Lung (tissue), 11 donors: ENCODE measurements at regions not wholly inside any gene's neighbourhood (a gene's known extent, or its start where the extent isn't known, plus 50 kb on each side); places are given as distances from the start of the nearest gene placed in this dataset.

Experiments
- ATAC-seq: fragments of 200-7000 bp; cut with Tn5 transposase; one replicate; pipeline ENCODE4 v1.9.1; 2020; ENCODE audit warnings: moderate number of reproducible peaks; ENCODE audit not compliant: insufficient read depth, low FRiP score
- DNase-seq, 3 donors: peaks; one replicate each; pipeline ENCODE4 v3.0.0-alpha.2; 2013 to 2017
- H3K27ac ChIP-seq, 2 donors: one replicate each; pipeline ENCODE4 v1.5.1; 2013; ENCODE audit warnings: mild to moderate bottlenecking in 2 of 2, moderate library complexity in 2 of 2, control low read depth in 1 of 2, inconsistent platforms in 1 of 2, low read depth in 1 of 2, low read length in 1 of 2
- H3K27me3 ChIP-seq, 3 donors: one replicate each; pipeline ENCODE4 v1.5.1; 2013; ENCODE audit warnings: low read length in 2 of 3; ENCODE audit not compliant: control insufficient read depth in 3 of 3, insufficient read depth in 3 of 3
- H3K36me3 ChIP-seq, 4 donors: one replicate each; pipeline ENCODE4 v1.5.1; 2013; ENCODE audit warnings: low read length in 4 of 4, mild to moderate bottlenecking in 1 of 4, moderate library complexity in 1 of 4; ENCODE audit not compliant: control insufficient read depth in 4 of 4, insufficient read depth in 4 of 4
- H3K4me1 ChIP-seq, 5 donors: one replicate each; pipeline ENCODE4 v1.5.1; 2013; ENCODE audit warnings: low read length in 5 of 5, mild to moderate bottlenecking in 2 of 5, moderate library complexity in 1 of 5; ENCODE audit not compliant: control insufficient read depth in 5 of 5, insufficient read depth in 5 of 5
- H3K4me3 ChIP-seq: one replicate; pipeline ENCODE4 v1.5.1; 2013; ENCODE audit warnings: mild to moderate bottlenecking, control low read depth, moderate library complexity
- H3K9ac ChIP-seq, 2 donors: one replicate each; pipeline ENCODE4 v1.5.1; 2013; ENCODE audit warnings: low read length in 2 of 2, control low read depth in 1 of 2; ENCODE audit not compliant: insufficient read depth in 1 of 2
- H3K9me3 ChIP-seq, 4 donors: one replicate each; pipeline ENCODE4 v1.5.1; 2013; ENCODE audit warnings: low read length in 3 of 4, mild to moderate bottlenecking in 1 of 4, moderate library complexity in 1 of 4; ENCODE audit not compliant: control insufficient read depth in 4 of 4, insufficient read depth in 3 of 4
- CTCF ChIP-seq: IDR thresholded peaks from 2 replicates; pipeline ENCODE4 v1.5.1; 2012; ENCODE audit warnings: mild to moderate bottlenecking; ENCODE audit errors: control extremely low read depth, extremely low read depth
- WGBS, 2 donors: extraction: QIAGEN DNeasy Blood & Tissue Kit; methylation state at CpG; one replicate each; pipeline ENCODE4 v1.1.7; 2013; 5-methylcytosine and 5-hydroxymethylcytosine counted together
- donor health status: control.
- donor health status: control.
- donor health status: Bipolar disorder and iron deficiency.
- donor health status: healthy.
- donor health status: DM: yes; HTN: yes; CAD: no.

GRCh38 chr4:145301386-145302080 is 121.1 kb upstream of the OTUD4 start:
- no peaks in the 10 kb centered on the region for H3K27me3 ChIP-seq
- no peak overlapping the region for H3K9ac ChIP-seq
- WGBS, 2 donors: 97 to 98% methylated on average over 4 of the region's 4 CpGs
- no peak overlapping the region for H3K27ac ChIP-seq
- peaks cover 0 to 2% (median 0%) of the 10 kb centered on the region in 4 donors for H3K9me3 ChIP-seq
- H3K4me3 ChIP-seq: no peak overlapping the region
- no peak for TF ChIP-seq CTCF
- DNase-seq (no peak), ATAC-seq (no peak)
- no peaks in the 10 kb centered on the region for H3K4me1 ChIP-seq
- no peaks in the 10 kb centered on the region for H3K36me3 ChIP-seq

- no peak for TF ChIP-seq CTCF
- H3K4me3 ChIP-seq: no peak overlapping the region
- H3K4me1 ChIP-seq: no peaks in the 10 kb centered on the region
- 67 to 78% methylated on average over 5 of the region's 5 CpGs for WGBS, 2 donors
- no peaks in the 10 kb centered on the region for H3K36me3 ChIP-seq
- no peaks in the 10 kb centered on the region for H3K27me3 ChIP-seq
- no peak for ATAC-seq
- H3K9ac ChIP-seq: no peak overlapping the region
- no peak overlapping the region for H3K27ac ChIP-seq
- no peak for DNase-seq
- H3K9me3 ChIP-seq: peaks cover 0 to 2% (median 0%) of the 10 kb centered on the region in 4 donors
Observed at GRCh38 chr4:145299380-145300076, 119.1 kb upstream of the OTUD4 start.

- Histone ChIP-seq H3K9me3 (peaks cover 0 to 2% (median 0%) of the 10 kb centered on the region in 4 donors), H3K27me3 (no peaks in the 10 kb centered on the region), H3K9ac (no peak overlapping the region), H3K27ac (no peak overlapping the region), H3K4me1 (no peaks in the 10 kb centered on the region), H3K36me3 (no peaks in the 10 kb centered on the region), H3K4me3 (no peak overlapping the region)
- DNase-seq (peak in 1 of 3 donors; percentile 21), ATAC-seq (no peak)
- no peak for TF ChIP-seq CTCF
- WGBS, 2 donors: 34 to 41% methylated on average over 2 of the region's 2 CpGs
Observed at GRCh38 chr4:145298885-145299284, 118.5 kb upstream of the OTUD4 start.
